T-helper 17 cell (primary cell): ENCODE measurements at regions not wholly inside any gene's neighbourhood (a gene's known extent, or its start where the extent isn't known, plus 50 kb on each side); places are given as distances from the start of the nearest gene placed in this dataset.
"Not testable (repeated sequence)": the region's sequence is repeated elsewhere in the genome, so short reads cannot be mapped to it uniquely, and the experiment has no call there.

Source experiments
- ATAC-seq: fragments of 150-1000 bp; cut with Tn5 transposase; 2 replicates; pipeline ENCODE4 v1.10.0; 2021; ENCODE audit warnings: mild to moderate bottlenecking, moderate library complexity
- DNase-seq, 3 donors: peaks; one replicate each; pipeline versions ENCODE4 v3.0.0 to v3.0.0-alpha.2; 2020 to 2021
- H3K9me3 ChIP-seq: one replicate; pipeline ENCODE4 v1.7.0; 2013; ENCODE audit warnings: low read length, mild to moderate bottlenecking; ENCODE audit not compliant: control insufficient read depth, poor library complexity, severe bottlenecking
- H3K27ac Mint-ChIP-seq: one replicate; pipeline ENCODE4 v1.8.0; 2022; ENCODE audit warnings: mild to moderate bottlenecking, moderate library complexity, mixed read lengths
- H3K27me3 Mint-ChIP-seq: one replicate; pipeline ENCODE4 v1.8.0; 2022; ENCODE audit warnings: mixed read lengths
- H3K36me3 Mint-ChIP-seq: one replicate; pipeline ENCODE4 v1.8.0; 2022; ENCODE audit warnings: low read depth, mixed read lengths
- H3K4me1 Mint-ChIP-seq: one replicate; pipeline ENCODE4 v1.8.0; 2022; ENCODE audit warnings: mild to moderate bottlenecking, mixed read lengths
- H3K4me3 Mint-ChIP-seq: one replicate; pipeline ENCODE4 v1.8.0; 2022; ENCODE audit warnings: mild to moderate bottlenecking, moderate library complexity, mixed read lengths

DNA sequence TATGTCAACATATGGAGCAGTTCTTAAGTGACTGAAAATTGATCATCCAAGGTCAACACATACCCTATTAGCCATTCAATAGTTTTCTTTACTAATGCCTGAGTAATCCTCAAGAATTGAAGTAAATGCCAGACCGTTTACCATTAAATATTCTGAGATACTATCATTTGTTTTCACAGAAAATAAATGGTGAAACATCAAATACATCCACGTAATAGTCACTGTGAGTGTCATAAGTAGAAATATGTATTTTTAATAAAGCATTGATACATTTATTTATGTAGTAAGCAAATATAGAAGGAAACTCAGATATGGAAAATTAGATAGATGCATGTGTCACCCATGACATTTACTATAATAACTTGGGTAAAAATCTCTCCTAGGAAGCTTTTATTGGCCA lies 927.8 kb upstream of the NRXN1 start:
- no peaks in the 10 kb centered on the region for H3K27me3 Mint-ChIP-seq
- no peaks in the 10 kb centered on the region for H3K36me3 Mint-ChIP-seq

DNA sequence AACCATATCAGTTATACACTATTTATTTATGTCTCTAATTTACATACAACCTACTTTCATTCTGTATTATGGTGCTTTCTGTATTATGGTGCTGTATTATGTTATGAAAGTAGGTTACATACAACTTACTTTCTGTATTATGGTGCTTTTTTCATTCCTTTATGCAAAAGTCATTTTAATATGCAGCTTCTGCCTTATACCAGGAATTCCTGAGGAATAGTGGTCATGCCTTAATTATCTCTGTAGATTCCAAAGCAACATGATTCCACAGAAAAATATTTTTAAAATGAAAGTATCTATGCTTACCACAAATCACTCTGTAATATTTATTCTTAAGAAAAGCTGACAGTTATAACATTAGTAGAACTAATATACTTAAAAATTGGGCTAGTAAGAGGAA lies 922.0 kb upstream of the NRXN1 start:
- ATAC-seq, result no peak

More for the DNA sequence above, 927.8 kb upstream of the NRXN1 start:
- H3K27ac Mint-ChIP-seq, result no peak overlapping the region
- no peak overlapping the region for H3K4me3 Mint-ChIP-seq
- no peaks in the 10 kb centered on the region for H3K4me1 Mint-ChIP-seq
- ATAC-seq (no peak), DNase-seq (no peak)
- H3K9me3 ChIP-seq, result no peaks in the 10 kb centered on the region

GRCh38 chr2:51921076-51921475 lies 889.1 kb upstream of the NRXN1 start:
- no peaks in the 10 kb centered on the region for H3K4me1 Mint-ChIP-seq

More for the DNA sequence above, 922.0 kb upstream of the NRXN1 start:
- H3K9me3 ChIP-seq, result no peaks in the 10 kb centered on the region
- Mint-ChIP-seq H3K27me3 (no peaks in the 10 kb centered on the region), H3K36me3 (no peaks in the 10 kb centered on the region), H3K4me3 (no peak overlapping the region), H3K4me1 (no peaks in the 10 kb centered on the region), H3K27ac (no peak overlapping the region)
- DNase-seq, result no peak

GRCh38 chr2:51920509-51920908 lies 888.6 kb upstream of the NRXN1 start:
- Mint-ChIP-seq H3K27ac (no peak overlapping the region), H3K4me3 (no peak overlapping the region), H3K4me1 (no peaks in the 10 kb centered on the region), H3K36me3 (no peaks in the 10 kb centered on the region), H3K27me3 (no peaks in the 10 kb centered on the region)
- no peaks in the 10 kb centered on the region for H3K9me3 ChIP-seq
- DNase-seq (no peak), ATAC-seq (no peak)

More at GRCh38 chr2:51921076-51921475, 889.1 kb upstream of the NRXN1 start:
- no peak overlapping the region for H3K27ac Mint-ChIP-seq
- H3K4me3 Mint-ChIP-seq, result no peak overlapping the region
- no peaks in the 10 kb centered on the region for H3K36me3 Mint-ChIP-seq
- DNase-seq (no peak), ATAC-seq (no peak)
- no peaks in the 10 kb centered on the region for H3K27me3 Mint-ChIP-seq
- H3K9me3 ChIP-seq, result no peaks in the 10 kb centered on the region

DNA sequence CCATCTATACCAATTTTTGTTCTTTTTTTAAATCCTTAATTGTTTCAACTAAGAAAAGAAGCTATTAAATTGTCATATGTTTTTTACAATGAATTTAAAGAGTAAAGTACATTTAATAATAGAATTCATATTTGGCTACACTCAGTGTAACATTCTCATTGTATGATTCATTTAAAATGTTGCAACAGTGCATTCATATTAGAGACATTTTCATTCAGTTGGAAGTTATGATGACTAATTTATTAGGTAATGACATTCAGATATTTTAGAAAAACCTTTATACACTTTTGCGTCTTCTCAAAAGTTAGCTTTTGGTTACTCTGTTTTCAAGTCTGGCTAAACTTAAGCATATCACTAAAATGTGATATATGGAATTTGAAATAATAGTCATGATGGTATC lies 887.5 kb upstream of the NRXN1 start:
- Mint-ChIP-seq H3K4me3 (no peak overlapping the region), H3K27me3 (no peaks in the 10 kb centered on the region), H3K36me3 (no peaks in the 10 kb centered on the region), H3K4me1 (no peaks in the 10 kb centered on the region), H3K27ac (no peak overlapping the region)
- DNase-seq (no peak), ATAC-seq (no peak)
- no peaks in the 10 kb centered on the region for H3K9me3 ChIP-seq

GRCh38 chr2:51918113-51918512 lies 886.2 kb upstream of the NRXN1 start:
- H3K36me3 Mint-ChIP-seq, result no peaks in the 10 kb centered on the region
- ATAC-seq, result no peak
- H3K4me1 Mint-ChIP-seq, result no peaks in the 10 kb centered on the region
- no peak for DNase-seq
- H3K4me3 Mint-ChIP-seq, result no peak overlapping the region
- no peaks in the 10 kb centered on the region for H3K9me3 ChIP-seq
- H3K27ac Mint-ChIP-seq, result no peak overlapping the region
- no peaks in the 10 kb centered on the region for H3K27me3 Mint-ChIP-seq

GRCh38 chr2:51903728-51904127 lies 871.8 kb upstream of the NRXN1 start:
- H3K36me3 Mint-ChIP-seq, result no peaks in the 10 kb centered on the region
- no peak overlapping the region for H3K27ac Mint-ChIP-seq
- H3K27me3 Mint-ChIP-seq, result no peaks in the 10 kb centered on the region
- DNase-seq (no peak), ATAC-seq (no peak)
- H3K9me3 ChIP-seq, result no peaks in the 10 kb centered on the region
- H3K4me1 Mint-ChIP-seq, result no peaks in the 10 kb centered on the region
- no peak overlapping the region for H3K4me3 Mint-ChIP-seq

GRCh38 chr2:51899643-51900042 lies 867.7 kb upstream of the NRXN1 start:
- Mint-ChIP-seq H3K4me1 (no peaks in the 10 kb centered on the region), H3K36me3 (no peaks in the 10 kb centered on the region), H3K27ac (no peak overlapping the region), H3K27me3 (no peaks in the 10 kb centered on the region), H3K4me3 (no peak overlapping the region)
- no peak for ATAC-seq
- no peaks in the 10 kb centered on the region for H3K9me3 ChIP-seq
- no peak for DNase-seq

- H3K9me3 ChIP-seq, DNase-seq, H3K4me3 Mint-ChIP-seq, H3K27me3 Mint-ChIP-seq, H3K27ac Mint-ChIP-seq, H3K36me3 Mint-ChIP-seq, ATAC-seq, H3K4me1 Mint-ChIP-seq: not testable (repeated sequence)
Measured at GRCh38 chr2:51894584-51894983, 862.7 kb upstream of the NRXN1 start.

DNA sequence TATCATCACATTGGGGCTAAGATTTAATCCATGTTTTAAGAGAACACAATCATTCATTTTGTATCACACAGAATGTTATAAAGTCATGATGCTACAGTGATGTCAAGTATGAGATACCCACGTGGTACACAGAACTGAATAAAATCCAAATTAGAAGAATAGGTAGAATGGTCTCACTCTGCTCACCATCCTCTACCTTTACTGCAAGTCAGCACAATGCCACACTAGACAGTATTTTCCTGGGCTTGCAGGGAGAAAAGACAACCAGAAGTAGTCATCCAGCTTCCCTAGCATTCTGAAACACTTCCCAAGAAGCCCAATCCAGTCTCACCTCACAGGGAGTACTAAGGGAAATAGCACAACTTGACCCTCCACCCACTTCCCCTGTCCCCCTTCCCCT lies 856.2 kb upstream of the NRXN1 start:
- Mint-ChIP-seq H3K4me1 (no peaks in the 10 kb centered on the region), H3K4me3 (no peak overlapping the region), H3K27me3 (no peaks in the 10 kb centered on the region), H3K36me3 (no peaks in the 10 kb centered on the region), H3K27ac (no peak overlapping the region)
- ATAC-seq (no peak), DNase-seq (no peak)
- H3K9me3 ChIP-seq, result no peaks in the 10 kb centered on the region

DNA sequence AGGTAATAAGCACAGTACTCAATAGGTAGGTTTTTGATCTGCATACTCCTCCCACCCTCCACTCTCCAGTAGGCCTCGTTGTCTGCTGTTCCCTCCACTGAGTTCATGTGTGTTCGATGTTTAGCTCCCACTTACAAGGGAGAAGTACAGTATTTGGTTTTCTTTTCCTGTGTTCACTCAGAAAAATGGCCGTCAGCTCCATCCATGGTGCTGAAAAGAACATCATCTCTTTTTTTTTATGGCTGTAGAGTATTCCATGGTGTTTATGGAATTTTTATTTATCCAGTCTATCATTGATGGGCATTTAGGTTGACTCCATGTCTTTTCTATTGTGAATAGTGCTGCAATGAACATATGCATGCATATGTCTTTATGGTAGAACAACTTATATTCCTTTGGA lies 849.7 kb upstream of the NRXN1 start:
- H3K36me3 Mint-ChIP-seq, result no peaks in the 10 kb centered on the region
- H3K9me3 ChIP-seq, result no peaks in the 10 kb centered on the region
- no peaks in the 10 kb centered on the region for H3K27me3 Mint-ChIP-seq
- H3K4me1 Mint-ChIP-seq, result no peaks in the 10 kb centered on the region
- DNase-seq (no peak), ATAC-seq (no peak)
- H3K27ac Mint-ChIP-seq, result no peak overlapping the region
- no peak overlapping the region for H3K4me3 Mint-ChIP-seq

DNA sequence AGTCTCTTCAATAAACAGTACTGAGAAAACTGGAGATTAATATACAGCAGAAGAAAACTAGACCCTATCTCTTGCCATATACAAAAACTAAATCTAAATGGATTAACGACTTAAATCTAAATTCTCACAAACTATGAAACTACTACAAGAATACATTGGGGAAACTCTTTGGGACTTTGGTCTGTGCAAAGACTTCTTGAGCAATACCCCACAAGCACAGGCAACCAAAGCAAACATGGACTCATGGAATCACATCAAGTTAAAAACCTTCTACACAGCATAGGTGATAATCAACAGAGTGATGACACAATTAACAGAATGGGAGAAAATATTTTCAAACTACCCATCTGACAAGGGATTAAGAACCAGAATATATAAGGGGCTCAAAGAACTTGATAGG lies 848.2 kb upstream of the NRXN1 start:
- Mint-ChIP-seq H3K4me1 (no peaks in the 10 kb centered on the region), H3K27ac (no peak overlapping the region)
- no peak for ATAC-seq

GRCh38 chr2:51866361-51866760 lies 834.4 kb upstream of the NRXN1 start:
- no peak for ATAC-seq
- H3K36me3 Mint-ChIP-seq, result no peaks in the 10 kb centered on the region

More for the DNA sequence above, 848.2 kb upstream of the NRXN1 start:
- no peaks in the 10 kb centered on the region for H3K27me3 Mint-ChIP-seq
- H3K9me3 ChIP-seq, result no peaks in the 10 kb centered on the region
- H3K4me3 Mint-ChIP-seq, result no peak overlapping the region
- no peaks in the 10 kb centered on the region for H3K36me3 Mint-ChIP-seq
- no peak for DNase-seq

GRCh38 chr2:51859260-51859659 lies 827.3 kb upstream of the NRXN1 start:
- H3K4me1 Mint-ChIP-seq, result no peaks in the 10 kb centered on the region
- DNase-seq (no peak), ATAC-seq (no peak)
- no peaks in the 10 kb centered on the region for H3K9me3 ChIP-seq
- no peak overlapping the region for H3K27ac Mint-ChIP-seq
- no peaks in the 10 kb centered on the region for H3K36me3 Mint-ChIP-seq
- H3K27me3 Mint-ChIP-seq, result no peaks in the 10 kb centered on the region
- no peak overlapping the region for H3K4me3 Mint-ChIP-seq

More at GRCh38 chr2:51866361-51866760, 834.4 kb upstream of the NRXN1 start:
- DNase-seq, result no peak
- H3K9me3 ChIP-seq, result no peaks in the 10 kb centered on the region
- no peaks in the 10 kb centered on the region for H3K27me3 Mint-ChIP-seq
- no peak overlapping the region for H3K4me3 Mint-ChIP-seq
- H3K27ac Mint-ChIP-seq, result no peak overlapping the region
- no peaks in the 10 kb centered on the region for H3K4me1 Mint-ChIP-seq

DNA sequence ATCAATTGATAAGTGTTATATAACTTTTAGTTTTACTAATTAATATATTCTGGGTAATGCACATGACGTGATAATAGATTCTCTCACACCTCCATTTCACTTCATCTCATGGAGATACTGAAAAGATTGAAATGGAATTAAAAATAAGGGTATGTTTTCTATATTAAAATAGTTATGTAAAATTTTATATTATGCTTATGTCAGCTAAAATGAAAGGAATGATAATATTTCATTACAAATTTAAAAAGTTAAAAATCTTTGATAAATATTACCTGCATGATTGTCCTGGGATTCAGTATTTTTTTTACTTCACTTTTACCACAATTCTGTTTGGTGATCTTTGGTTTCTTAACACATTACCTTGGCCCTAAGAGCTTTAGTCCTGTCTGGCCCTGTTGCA lies 823.8 kb upstream of the NRXN1 start:
- Mint-ChIP-seq H3K27ac (no peak overlapping the region), H3K27me3 (no peaks in the 10 kb centered on the region), H3K4me1 (no peaks in the 10 kb centered on the region), H3K4me3 (no peak overlapping the region), H3K36me3 (no peaks in the 10 kb centered on the region)
- DNase-seq (no peak), ATAC-seq (no peak)
- no peaks in the 10 kb centered on the region for H3K9me3 ChIP-seq
